ENCODE measurements at regions not wholly inside any gene's neighbourhood (a gene's known extent, or its start where the extent isn't known, plus 50 kb on each side); places are given as distances from the start of the nearest gene placed in this dataset.

DNA sequence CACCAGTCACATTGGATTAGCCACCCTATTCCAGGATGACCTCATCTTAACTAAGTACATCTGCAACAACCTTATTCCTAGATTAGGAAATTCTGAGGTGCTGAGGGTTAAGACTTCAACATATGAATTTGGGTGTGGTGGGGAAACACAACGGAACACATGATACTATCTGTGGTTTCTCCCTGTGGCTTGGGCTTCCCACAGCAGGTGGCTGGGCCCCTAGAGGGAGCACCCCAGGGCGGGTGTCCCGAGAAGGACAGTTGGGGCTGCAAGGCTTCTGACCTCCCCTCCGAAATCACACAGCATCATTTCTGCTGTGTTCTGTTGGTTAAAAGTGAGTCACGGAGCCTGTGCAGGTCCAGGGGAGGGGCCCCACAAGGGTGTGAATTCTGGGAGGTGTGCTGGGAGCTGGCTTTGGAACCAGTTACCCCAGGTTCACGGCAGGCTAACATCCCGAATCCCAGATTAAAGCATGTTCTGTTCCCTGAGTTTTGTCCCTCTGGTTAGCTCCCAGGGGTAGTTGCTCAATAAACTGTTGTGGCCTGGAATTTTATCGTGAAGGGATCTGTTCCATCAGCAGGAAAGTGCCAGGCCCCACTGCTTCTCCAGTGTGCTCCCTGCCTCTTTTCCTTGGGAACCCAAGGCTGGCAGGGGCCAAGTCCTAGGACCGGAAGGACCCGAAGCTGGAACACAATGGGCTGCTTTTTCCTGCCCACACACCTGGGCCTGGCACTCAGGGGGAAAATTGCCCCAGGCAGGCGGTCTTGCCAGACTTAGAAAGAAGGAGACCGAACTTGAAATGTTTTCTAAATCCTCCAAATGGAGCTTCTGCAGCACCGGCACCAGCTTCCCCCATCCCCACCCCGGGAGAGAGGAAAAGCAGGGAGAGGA, 154.0 kb upstream of the WNT4 start:
- BruUV-seq (replicated peaks), result no TSS peak
- H3K4me3 ChIP-seq (replicated peaks in 1 of 3; ENCODE audit: insufficient read depth in 1 of 3, low read depth in 1 of 3, low read length in 3 of 3), result no peak overlapping the region
- H3K27me3 ChIP-seq (ENCODE audit: control insufficient read depth in 2 of 2, insufficient read depth in 2 of 2, low read length in 2 of 2), result peaks cover 23 to 43% of the 10 kb centered on the region in 2 experiments
- no peak for DNase-seq (ENCODE audit: low read depth, low spot score)
- no peaks in the 10 kb centered on the region for H3K79me2 ChIP-seq (ENCODE audit: control insufficient read depth, insufficient read depth, low read length)
- FAIRE-seq, result no peak
- TF ChIP-seq POLR2AphosphoS5 (IDR thresholded peaks at IDR 0.05; ENCODE audit: insufficient read depth, low read depth, low read length), result no peak
- TF ChIP-seq, protein P1, sequence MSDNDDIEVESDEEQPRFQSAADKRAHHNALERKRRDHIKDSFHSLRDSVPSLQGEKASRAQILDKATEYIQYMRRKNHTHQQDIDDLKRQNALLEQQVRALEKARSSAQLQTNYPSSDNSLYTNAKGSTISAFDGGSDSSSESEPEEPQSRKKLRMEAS (IDR thresholded peaks at IDR 0.05; ENCODE audit: insufficient read depth, insufficient read length), result no peak
- TF ChIP-seq, protein P2, sequence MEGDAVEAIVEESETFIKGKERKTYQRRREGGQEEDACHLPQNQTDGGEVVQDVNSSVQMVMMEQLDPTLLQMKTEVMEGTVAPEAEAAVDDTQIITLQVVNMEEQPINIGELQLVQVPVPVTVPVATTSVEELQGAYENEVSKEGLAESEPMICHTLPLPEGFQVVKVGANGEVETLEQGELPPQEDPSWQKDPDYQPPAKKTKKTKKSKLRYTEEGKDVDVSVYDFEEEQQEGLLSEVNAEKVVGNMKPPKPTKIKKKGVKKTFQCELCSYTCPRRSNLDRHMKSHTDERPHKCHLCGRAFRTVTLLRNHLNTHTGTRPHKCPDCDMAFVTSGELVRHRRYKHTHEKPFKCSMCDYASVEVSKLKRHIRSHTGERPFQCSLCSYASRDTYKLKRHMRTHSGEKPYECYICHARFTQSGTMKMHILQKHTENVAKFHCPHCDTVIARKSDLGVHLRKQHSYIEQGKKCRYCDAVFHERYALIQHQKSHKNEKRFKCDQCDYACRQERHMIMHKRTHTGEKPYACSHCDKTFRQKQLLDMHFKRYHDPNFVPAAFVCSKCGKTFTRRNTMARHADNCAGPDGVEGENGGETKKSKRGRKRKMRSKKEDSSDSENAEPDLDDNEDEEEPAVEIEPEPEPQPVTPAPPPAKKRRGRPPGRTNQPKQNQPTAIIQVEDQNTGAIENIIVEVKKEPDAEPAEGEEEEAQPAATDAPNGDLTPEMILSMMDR (IDR thresholded peaks at IDR 0.05; ENCODE audit: extremely low read depth in 1 of 2, insufficient read depth in 1 of 2, low read depth in 1 of 2, low read length in 2 of 2), result no peak
- TF ChIP-seq FOS (IDR thresholded peaks at IDR 0.05; ENCODE audit: borderline replicate concordance, insufficient read depth, low read length), result no peak
- no peak for TF ChIP-seq EZH2 (IDR thresholded peaks at IDR 0.05; ENCODE audit: borderline replicate concordance, low read depth, low read length, severe bottlenecking)
- no peak for TF ChIP-seq MYC (IDR thresholded peaks at IDR 0.05; ENCODE audit: low read depth, low read length)
- TF ChIP-seq GATA2 (IDR thresholded peaks at IDR 0.05; ENCODE audit: insufficient read depth, insufficient read length, low read depth, low read length), result no peak
- no peak for TF ChIP-seq POLR2A (IDR thresholded peaks at IDR 0.05; ENCODE audit: low read depth, low read length)
- no peak for TF ChIP-seq JUN (IDR thresholded peaks at IDR 0.05; ENCODE audit: borderline replicate concordance, insufficient read depth, insufficient read length, low read depth)
- H3K36me3 ChIP-seq (ENCODE audit: control insufficient read depth in 2 of 2, extremely low read depth in 1 of 2, insufficient read depth in 2 of 2, low read length in 2 of 2), result no peaks in the 10 kb centered on the region
- H3K4me2 ChIP-seq (ENCODE audit: insufficient read depth, low read length), result no peak overlapping the region
- dilution Hi-C loops (cut with MboI; ENCODE audit: extremely low pct_ligation_motif_present, low sequenced_read_pairs) (no loop called here), intact Hi-C loops (cut with micrococcal nuclease) (no loop called here)
- H4K20me1 ChIP-seq (replicated peaks; ENCODE audit: control insufficient read depth, extremely low read depth, insufficient read depth, low read length), result no peaks in the 10 kb centered on the region
- no peak overlapping the region for H2AFZ ChIP-seq (ENCODE audit: low read depth, low read length)
- H3K9me3 ChIP-seq (replicated peaks; ENCODE audit: control insufficient read depth, insufficient read depth, low read length), result no peaks in the 10 kb centered on the region
- H3K4me1 ChIP-seq (ENCODE audit: control insufficient read depth, extremely low read depth, insufficient read depth, low read length), result peaks cover 9% of the 10 kb centered on the region
- ChIA-PET CTCF (interaction anchor here (1.1 to 1.3 kb wide), 2 partner anchors 16 to 21 kb away, joined by 3 to 4 read pairs; no protein-coding TSS in a partner anchor), POLR2A (no interaction called here)
- no peak overlapping the region for H3K27ac ChIP-seq (ENCODE audit: insufficient read depth, low read depth, low read length)
- no peak overlapping the region for H3K9ac ChIP-seq (replicated peaks; ENCODE audit: extremely low read depth, insufficient read depth, low read length)
- no peaks in the 10 kb centered on the region for H3K9me1 ChIP-seq (replicated peaks; ENCODE audit: control insufficient read depth, extremely low read depth, insufficient read depth, low read length)

Measured in endothelial cell of umbilical vein (primary cell).